Muscle of back (tissue), 3 donors: ENCODE measurements at regions not wholly inside any gene's neighbourhood (a gene's known extent, or its start where the extent isn't known, plus 50 kb on each side); places are given as distances from the start of the nearest gene placed in this dataset.
"Not testable (repeated sequence)": the region's sequence is repeated elsewhere in the genome, so short reads cannot be mapped to it uniquely, and the experiment has no call there.

Experiments
- DNase-seq, 3 donors: peaks; one replicate each; pipeline versions ENCODE4 v3.0.0 to v3.0.0-alpha.2; 2013

DNA sequence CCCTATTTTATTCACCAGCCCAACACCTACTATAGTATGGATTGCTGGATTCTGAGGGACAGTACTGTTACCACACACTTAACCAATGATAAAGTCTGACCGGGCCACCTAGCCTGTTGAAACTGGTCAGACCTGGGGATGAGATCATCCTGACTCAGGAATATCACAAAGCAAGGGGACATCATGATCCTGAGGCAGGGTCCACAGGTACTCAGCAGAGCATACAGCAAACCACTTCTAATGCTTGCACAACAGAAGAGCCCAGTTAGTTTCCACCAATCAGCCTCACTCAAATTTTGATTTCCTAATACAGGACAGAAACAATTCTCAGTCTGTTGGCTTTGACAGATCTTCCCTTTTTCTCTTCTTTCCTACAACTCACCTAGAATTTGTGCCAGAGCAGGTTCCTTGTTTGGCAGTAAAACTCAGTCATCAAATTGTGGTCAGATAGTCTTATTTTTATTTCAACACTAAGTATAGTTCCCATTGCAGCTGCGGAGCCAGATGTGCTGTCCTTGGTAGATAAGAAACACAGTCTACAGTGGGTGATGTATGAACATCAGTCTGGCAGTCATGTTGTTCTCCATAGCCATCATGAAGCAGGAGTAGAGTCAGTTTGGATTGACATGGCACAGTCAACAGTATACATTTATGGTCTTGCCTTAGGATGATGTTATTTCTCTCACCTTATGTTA, 90.1 kb upstream of the PRR23C start:
- no peak for DNase-seq

DNA sequence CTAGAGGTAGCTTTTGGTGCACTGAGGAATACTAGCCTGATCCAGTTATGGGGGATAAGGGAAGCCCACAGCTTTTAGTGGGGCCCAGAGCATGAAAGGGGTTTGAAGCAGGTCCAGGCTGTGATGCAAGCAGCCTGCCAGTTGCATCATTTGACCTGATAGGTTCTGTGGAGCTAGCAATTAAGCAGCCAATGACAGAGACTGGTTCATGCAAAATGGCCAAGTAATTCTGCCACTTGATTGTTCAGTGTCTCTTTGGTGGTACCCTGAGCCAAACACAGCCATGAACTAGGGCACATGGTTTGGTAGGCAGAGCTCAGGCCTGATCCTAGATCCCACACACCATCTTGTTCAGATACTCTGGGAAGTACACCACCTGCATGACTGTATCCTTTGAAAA, 91.0 kb upstream of the PRR23C start:
- no peak for DNase-seq

DNA sequence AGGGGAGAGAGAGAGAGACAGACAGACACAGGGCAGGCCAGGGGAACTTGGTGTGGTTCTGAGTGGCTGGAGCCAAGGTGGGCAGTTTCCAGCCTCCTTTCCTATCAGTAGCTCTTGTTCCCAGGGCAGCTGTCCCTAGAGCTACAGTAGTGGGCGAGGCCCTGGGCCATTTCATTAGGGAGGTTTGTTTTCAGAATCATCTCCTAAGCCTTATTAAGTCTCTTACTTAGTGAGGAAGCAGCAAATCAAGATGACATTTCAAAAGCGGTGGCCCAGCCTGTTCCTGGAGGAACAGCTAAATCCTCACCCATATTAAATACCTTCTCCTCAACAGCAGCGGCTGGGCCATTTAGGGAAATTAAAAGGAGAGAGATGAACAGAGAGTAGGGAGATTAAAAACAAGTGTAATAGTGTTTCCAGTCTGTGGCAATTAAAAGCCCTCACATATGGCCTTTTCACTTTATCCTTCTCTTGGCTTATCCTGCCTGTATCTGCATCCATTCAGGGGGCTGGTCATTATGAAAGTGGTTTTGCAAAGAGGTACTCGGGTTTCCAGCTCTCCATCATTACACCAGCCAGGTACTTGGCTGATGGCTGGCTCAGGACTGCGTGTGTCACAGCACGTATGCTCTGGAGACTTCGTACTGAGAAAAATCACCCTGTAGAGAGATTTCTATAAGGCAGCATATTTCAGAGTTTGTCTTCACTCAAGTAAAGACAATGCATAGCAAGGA, 91.9 kb upstream of the PRR23C start:
- DNase-seq, result no peak

- DNase-seq, result no peak
Observed at GRCh38 chr3:139140553-139140952, 95.9 kb upstream of the PRR23C start.

DNA sequence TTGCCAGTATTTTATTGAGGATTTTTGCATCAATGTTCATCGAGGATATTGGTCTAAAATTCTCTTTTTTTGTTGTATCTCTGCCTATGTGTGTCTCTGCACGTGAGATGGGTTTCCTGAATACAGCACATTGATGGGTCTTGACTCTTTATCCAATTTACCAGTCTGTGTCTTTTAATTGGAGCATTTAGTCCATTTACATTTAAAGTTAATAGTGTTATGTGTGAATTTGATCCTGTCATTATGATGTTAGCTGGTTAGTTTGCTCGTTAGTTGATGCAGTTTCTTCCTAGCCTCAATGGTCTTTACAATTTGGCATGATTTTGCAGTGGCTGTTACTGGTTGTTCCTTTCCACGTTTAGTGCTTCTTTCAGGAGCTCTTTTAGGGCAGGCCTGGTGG, 101.3 kb upstream of the PRR23C start:
- DNase-seq, result not testable (repeated sequence)

- no peak for DNase-seq
Observed at GRCh38 chr3:139151530-139151929, 106.8 kb upstream of the PRR23C start.

DNA sequence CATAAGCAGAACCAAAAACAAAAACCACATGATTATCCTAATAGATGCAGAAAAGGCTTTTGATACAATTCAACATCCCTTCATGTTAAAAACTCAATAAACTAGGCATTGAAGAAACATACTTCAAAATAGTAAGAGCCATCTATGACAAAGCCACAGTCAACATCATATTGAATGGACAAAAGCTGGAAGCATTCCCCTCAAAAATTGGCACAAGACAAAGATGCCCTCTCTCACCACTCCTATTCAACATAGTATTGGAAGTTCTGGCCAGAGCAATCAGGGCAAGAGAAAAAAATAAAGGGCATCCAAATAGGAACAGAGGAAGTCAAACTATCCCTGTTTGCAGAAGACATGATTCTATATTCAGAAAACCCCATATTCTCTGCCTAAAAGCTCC, 108.7 kb upstream of the PRR23C start:
- DNase-seq, result not testable (repeated sequence)

DNA sequence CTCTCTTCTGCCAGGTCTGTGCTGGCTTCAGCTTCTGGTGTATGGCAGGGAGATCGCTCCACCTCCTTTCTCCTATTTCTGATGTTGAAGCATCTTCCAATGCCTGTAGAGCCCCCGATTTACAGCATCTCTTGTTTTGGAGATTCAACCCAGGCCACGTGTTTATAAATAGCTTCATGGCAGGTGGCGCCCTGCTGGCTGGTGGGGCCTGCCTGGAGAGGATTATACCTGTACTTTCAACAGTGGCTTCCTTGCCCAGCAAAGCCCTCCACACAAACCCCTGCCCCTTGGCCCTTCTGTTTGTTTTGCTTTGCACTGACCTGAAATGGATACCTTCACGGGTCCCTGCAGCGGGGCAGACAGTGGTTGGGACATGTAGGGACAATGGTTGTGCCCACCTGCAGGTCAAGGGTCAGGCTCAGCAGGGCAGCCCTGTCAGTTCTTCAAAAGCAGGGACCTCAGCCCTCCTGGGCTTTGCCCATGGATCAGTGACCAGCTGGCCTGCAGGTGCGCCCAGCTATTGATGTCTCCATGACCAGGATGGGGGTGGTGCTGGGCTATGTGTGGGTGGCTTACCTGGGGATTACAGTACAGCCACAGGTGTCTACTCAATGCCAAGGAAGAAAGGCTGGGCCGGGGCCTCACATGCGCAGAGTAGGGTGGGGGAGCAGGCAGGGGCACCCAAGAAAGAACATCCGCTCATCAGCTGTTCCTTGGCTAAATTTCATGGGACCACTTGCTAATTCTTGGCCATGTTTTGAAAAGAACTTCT, 112.7 kb upstream of the PRR23C start:
- DNase-seq, result no peak

DNA sequence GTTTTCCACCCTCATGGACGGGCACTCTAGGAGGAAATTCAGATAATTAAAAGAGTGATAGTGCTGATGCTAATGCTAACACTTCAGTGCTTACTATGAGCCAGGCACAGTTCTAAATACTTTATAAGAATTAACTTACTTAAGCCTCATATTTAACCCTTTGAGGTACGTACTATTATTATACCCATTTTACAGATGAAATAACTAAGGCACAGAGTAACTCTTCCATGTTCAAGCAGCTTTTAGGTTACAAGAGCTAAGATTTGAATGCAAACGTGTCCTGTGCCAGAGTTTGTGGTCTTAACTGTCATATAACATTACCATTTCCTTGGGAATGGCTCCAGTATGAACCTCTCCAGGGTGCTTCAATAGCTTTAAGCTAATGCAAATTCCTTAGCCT, 114.7 kb upstream of the PRR23C start:
- DNase-seq, result no peak

DNA sequence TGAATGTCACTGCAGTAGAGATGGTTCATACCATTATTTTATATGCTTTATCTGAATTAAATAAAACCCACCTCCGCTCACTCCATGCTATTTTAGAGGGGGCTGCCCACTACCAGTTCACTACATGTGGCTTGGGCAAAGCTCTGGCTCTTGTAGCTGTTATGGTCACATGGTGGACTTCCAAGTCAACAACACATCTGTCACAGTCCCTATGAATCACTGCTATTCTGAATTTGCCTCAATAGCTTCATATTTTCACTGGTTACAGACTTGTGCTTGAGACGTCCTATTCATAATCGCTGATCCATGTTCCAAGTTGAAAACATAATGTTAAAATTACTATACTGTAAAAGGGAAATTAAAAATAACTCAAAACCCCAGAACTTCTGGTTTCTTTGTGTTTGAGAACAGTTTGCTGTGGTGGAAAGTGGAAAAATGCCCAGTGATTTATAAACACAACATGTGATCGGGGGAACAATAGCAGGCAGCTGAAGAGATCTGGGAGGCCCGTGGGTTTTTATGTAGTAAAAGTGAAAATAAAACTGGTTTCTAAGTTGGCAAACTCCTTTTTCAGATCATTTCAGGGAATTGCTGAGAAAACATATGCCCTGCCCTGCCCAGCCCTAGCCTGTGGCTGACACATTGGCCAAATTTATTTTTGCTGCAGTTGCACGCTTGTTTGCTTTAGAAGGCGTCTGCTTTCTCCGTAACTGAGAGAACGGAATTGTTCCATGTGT, 128.8 kb upstream of the PRR23C start:
- peak; percentile 22 to 48 (median 30) for DNase-seq

DNA sequence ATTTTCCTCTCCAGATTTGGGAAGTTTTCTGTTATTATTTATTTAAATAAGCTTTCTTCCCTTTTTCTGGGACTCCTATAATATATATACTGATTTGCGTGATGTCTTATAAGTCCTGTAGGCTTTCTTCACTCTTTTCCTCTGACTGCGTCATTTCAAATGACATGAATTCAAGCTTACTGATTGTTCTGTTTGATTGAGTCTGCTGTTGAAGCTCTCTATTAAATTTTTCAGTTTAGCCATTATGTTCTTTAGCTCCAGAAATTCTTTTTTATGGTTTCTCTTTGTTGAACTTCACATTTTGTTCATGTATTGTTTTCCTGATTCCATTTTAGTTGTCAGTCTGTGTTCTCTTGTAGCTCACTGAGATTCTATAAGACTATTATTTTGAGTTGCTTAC, 135.8 kb upstream of the PRR23C start:
- DNase-seq, result no peak

DNA sequence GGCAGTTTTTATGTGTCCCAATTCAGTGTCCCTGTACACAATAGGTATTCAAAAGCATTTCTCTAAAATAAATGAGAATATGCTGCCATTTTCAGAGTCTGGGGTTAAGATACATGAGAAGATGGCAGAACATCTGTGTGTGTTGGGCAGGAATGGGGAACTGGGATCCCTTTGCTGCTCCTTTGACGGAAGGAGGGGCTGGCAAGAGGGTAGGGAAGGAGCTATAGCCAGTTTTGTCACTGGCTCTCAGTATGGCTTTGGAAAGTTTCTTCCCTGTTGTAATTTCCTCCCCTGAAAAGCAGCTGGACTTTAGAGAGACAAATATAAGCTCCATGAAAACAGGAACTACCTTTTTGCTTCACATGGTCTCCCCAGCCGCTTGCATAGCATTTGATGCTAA, 137.5 kb upstream of the PRR23C start:
- no peak for DNase-seq

- DNase-seq, result no peak
Observed at GRCh38 chr3:139182598-139182997, 137.9 kb upstream of the PRR23C start.

DNA sequence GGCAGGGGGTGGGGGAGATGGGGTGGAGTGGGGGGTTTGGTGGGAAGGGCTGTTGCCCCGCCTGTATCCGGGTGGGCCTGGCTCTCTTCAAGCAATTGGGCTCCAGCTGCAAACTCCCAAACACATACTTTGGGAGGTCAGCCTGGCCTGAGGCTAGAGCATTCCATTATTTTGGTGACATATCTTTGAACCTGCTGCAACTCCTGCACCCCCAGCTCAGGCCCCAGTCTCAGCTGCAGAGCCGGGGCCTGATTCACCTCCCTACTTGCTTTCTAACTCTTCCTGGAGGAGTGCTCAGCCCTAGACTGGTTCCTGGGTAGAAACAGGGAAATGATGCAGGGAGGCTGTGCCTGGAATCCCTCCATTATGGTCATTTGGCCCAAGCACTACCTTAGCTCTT, 140.8 kb upstream of the PRR23C start:
- DNase-seq, result no peak

DNA sequence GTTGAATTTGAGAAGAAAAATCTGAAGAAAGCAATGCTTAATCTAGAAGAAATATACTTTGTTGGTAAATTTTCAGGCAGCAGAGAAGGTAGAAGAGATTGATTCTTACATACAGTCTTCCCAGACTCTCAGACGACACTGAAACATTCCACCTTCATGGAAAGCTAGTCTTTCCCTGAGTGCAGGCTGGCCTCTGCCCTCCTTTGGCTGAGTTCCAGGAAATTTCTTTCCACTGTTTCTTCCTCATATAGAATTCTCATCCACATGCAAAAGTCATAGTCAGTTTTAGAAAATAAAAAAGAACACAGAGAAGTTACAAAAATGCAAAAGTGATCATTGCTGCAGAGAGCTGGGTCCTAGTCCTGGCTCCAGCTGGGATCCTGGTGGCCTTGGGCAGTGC, 142.5 kb upstream of the PRR23C start:
- DNase-seq, result peak in 1 of 3 donors; percentile 22

GRCh38 chr3:139187648-139188047, 143.0 kb upstream of the PRR23C start:
- no peak for DNase-seq

DNA sequence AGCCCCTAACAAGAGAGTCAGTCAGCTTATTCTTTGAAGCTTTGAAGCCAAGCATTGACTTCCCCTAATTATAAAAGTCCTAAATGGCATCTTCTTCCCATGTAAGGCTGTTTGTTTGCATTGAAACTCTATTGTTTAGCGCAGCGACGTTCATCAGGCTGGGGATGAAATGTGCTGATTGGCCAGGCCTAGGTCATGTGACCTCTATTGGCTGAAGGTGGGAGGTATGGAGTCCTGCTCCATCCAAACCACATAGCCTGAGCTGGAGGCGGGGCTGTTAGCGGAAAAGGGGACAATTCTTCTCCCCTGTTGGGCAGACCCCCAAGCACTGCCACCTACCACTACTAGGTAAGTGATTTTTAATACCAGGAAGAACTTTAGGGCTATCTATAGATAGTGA, 145.3 kb upstream of the PRR23C start:
- DNase-seq, result no peak

DNA sequence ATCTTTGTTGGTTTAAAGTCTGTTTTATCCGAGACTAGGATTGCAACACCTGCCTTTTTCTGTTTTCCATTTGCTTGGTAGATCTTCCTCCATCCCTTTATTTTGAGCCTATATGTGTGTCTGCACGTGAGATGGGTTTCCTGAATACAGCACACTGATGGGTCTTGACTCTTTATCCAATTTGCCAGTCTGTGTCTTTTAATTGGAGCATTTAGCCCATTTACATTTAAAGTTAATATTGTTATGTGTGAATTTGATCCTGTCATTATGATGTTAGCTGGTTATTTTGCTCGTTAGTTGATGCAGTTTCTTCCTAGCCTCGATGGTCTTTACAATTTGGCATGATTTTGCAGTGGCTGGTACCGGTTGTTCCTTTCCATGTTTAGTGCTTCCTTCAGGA, 149.4 kb upstream of the MRPS22 start:
- not testable (repeated sequence) for DNase-seq

DNA sequence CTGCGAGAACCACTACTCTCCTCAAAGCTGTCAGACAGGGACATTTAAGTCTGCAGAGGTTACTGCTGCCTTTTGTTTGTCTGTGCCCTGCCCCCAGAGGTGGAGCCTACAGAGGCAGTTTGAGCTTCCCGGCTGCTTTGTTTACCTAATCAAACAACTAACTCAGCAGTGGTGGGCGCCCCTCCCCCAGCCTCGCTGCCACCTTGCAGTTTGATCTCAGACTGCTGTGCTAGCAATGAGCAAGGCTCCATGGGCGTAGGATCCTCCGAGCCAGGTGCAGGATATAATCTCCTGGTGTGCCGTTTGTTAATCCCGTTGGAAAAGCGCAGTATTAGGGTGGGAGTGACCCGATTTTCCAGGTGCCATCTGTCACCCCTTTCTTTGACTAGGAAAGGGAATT, 147.7 kb upstream of the MRPS22 start:
- not testable (repeated sequence) for DNase-seq

DNA sequence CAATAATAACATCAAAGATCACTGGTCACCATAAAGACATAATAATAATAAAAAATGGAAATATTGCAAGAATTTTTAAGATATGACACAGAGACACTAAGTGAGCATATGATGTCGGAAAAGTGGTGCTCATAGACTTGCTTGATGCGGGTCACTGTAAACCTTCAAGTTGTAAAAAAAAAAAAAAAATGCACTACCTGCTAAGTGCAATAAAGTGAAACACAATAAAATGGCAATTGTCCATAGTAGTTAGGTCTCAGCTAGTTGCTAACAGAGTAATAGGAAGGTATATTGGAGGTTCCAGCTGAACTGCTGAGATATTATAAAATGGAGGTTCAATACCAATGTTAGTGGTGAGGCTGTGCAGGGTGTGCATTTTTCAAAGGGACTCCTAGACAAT, 146.6 kb upstream of the MRPS22 start:
- no peak for DNase-seq

DNA sequence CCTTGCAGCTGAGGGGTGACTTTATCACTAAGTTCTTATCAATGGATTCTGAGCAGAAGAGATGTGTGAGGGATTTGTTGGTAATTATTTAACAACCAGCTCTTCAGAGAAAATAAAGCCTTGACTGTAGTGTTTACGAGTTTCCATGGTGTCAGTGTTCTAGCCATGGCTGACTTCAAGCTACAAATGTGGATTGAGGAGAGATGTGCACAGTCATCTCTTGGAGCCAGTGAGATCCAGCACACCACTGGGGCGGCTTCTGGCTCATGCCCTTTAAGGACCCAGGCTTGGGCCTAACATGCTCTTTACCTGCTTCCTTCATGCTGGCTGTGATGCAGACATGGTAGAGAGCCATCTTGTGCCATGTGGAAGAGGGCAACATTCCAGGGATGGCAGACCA, 145.6 kb upstream of the MRPS22 start:
- DNase-seq, result no peak

DNA sequence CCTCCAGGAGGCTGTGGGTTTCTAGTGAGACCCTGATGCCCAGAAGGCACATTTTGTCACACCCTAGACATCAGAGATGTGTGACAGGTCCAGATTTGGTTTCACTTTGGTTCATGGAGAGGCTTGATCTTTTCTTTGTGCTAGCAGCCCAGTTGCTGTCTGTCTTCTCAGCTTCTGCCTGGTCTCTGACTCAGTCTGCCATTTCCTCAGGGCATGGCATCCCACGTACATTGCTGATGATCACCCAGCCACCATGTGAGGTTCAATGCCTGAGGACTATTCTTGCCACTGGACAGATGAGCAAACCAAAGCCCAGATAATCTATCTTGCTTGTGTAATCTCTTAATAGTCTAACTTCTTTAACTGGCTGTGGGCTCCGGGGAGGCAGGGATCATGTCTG, 144.9 kb upstream of the MRPS22 start:
- no peak for DNase-seq
